Stimulated activated CD8-positive, alpha-beta memory T cell treated with anti-CD3 and anti-CD28 coated beads, Interleukin-15, amount 100 ng/mL, for 24 hours (primary cell): ENCODE measurements at regions not wholly inside any gene's neighbourhood (a gene's known extent, or its start where the extent isn't known, plus 50 kb on each side); places are given as distances from the start of the nearest gene placed in this dataset.

Experiments
- DNase-seq: peaks from one replicate; pipeline ENCODE4 v3.0.0-alpha.2; 2020; ENCODE audit warnings: low read depth

GRCh38 chr10:131735577-131735976 lies 165.2 kb upstream of the PPP2R2D start:
- no peak for DNase-seq

DNA sequence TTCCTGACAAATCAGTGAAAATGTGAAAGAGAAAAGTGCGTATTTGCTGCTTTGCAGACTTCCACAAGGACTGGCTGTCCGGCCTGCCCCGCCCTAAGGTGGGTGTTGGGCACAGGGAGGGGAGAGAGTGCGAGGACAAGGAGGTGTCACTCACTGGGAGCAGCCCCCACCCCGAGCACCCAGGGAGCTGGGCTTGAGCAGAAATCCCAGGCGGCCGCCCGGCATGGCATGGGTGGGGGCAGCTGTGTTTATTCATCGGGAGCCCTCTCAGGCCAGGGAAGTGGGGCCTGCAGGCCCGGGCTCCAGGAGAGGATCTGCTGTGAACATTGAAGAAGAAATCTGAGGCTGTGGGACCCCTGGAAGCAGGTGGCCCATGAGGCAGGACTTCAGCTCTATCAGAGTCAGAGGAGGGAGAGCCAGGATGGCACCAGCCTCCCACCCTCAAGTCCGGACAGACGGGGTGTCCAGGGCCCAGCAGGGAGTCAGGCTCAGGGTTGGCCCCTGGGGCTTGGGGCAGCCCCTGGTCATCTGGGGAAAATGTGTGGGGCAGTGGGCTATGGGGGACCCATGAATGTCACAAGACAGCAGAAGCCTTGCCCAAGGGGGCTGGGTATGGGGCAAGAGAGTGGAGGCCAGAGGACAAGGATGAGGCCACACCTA lies 164.4 kb upstream of the PPP2R2D start:
- DNase-seq: no peak

- DNase-seq: no peak
Measured at GRCh38 chr10:131737543-131738395, 163.0 kb upstream of the PPP2R2D start.

DNA sequence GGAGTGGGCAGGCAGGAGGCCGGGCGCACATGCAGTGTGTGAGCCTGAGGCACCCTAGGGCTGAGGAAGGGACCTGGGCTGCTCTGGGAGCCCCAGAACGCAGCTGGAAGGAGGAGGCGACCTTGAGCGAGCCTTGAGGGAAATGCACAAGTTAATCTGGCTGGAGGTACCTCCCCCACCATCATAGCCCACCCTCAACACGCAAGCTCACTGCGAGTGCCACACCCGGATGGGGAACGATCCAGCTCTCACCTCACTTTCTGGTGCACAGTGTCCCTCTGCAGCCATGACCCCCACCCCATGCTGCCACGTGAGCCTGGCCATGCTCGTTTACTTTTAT lies 162.4 kb upstream of the PPP2R2D start:
- no peak for DNase-seq

DNA sequence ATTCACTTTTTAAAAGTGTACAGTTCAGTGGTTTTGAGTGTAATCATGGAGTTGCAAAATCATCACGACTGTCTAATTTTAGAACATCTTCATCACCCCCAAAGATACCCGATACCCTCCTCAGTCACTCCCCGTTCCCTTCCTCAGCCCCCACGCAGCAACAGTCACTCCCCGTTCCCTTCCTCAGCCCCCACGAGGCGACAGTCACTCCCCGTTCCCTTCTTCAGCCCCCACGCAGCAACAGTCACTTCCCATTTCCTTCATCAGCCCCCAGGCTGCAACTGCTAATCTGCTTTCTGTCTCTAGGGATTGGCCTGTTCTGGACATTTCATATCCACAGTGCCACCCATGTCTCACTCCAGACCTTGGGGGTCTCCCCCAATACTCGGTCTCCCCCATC lies 161.6 kb upstream of the PPP2R2D start:
- DNase-seq: no peak

DNA sequence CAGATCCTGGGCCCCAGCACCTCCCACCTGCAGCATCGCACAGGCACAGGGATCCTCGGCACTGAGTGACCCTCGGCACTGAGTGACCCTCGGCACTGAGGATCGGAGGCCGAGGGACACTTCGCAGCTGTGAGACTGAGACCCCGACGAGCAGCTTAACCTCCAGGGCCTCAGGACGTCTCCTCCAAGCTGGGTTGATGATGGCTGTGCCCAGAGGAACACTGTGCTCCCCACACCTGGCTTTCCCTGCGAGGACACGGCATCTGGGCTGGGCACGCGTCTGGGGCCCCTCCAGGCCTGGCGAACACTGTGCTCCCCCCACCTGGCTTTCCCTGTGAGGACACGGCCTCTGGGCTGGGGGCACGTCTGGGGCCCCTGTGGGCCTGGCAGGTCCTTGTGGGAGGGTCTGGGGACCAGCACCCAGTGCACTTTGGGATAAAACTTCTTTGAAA lies 158.3 kb upstream of the PPP2R2D start:
- DNase-seq: no peak

- no peak for DNase-seq
Measured at GRCh38 chr10:131743190-131744151, 157.3 kb upstream of the PPP2R2D start.

- DNase-seq: no peak
Measured at GRCh38 chr10:131744346-131744745, 156.5 kb upstream of the PPP2R2D start.

- DNase-seq: no peak
Measured at GRCh38 chr10:131745591-131745990, 155.2 kb upstream of the PPP2R2D start.

GRCh38 chr10:131746241-131746711 lies 154.5 kb upstream of the PPP2R2D start:
- no peak for DNase-seq

- no peak for DNase-seq
Measured at GRCh38 chr10:131746785-131747184, 154.0 kb upstream of the PPP2R2D start.

DNA sequence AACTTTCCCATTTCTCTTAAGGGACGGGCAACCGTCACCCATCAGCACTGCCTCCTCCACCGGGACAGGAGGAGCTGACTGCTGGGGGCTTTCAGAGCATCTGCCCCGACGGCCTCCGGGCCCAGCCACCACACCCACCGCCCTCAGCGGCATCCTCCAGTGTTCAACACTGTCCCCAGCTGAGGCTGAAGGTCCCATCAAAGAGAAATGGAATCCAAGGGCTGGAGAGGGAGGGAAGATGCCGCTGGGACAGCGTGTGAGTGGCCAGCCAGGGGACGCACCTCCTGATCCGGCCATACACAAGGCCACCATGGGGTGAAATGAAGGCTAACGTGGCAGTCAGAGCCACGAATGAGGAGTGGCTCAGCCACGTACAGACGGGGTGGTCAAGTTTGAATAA lies 153.6 kb upstream of the PPP2R2D start:
- DNase-seq: no peak

DNA sequence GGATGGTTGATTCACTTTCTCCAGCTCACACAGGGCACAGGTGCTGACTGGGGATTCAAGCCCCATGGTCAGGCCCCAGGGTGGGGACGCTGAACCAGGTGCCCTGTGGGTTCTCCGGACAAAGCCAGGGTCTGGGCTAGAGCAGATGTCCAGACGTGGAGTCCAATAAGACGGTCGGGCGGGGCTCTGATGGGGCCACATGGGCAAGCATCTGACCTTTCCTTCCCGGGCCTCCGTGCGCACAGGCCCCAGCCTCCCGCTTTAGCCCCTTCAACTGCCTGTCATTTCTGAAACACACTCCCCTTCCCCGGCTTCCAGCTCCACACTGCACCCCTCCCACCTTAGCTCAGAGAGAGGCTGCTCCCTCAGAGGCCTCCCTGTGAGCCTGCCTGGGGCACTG lies 153.0 kb upstream of the PPP2R2D start:
- DNase-seq: no peak

GRCh38 chr10:131748191-131748590 lies 152.6 kb upstream of the PPP2R2D start:
- no peak for DNase-seq

- no peak for DNase-seq
Measured at GRCh38 chr10:131748831-131749766, 151.7 kb upstream of the PPP2R2D start.

GRCh38 chr10:131749767-131750142 lies 151.1 kb upstream of the PPP2R2D start:
- no peak for DNase-seq

GRCh38 chr10:131750171-131750895 lies 150.5 kb upstream of the PPP2R2D start:
- DNase-seq: no peak

- DNase-seq: no peak
Measured at GRCh38 chr10:131750973-131751826, 149.6 kb upstream of the PPP2R2D start.
